Parathyroid adenoma (tissue), 2 donors: ENCODE measurements at regions not wholly inside any gene's neighbourhood (a gene's known extent, or its start where the extent isn't known, plus 50 kb on each side); places are given as distances from the start of the nearest gene placed in this dataset.

ENCODE experiments used
- H2AFZ ChIP-seq: fragments of 300-600 bp; sonication (generic); one replicate; pipeline ENCODE4 v1.7.0; 2017; ENCODE audit warnings: antibody characterized with exemption, mild to moderate bottlenecking
- H3K27ac ChIP-seq: fragments of 300-600 bp; sonication (generic); one replicate; pipeline ENCODE4 v1.7.0; 2017
- H3K27me3 ChIP-seq: fragments of 300-600 bp; sonication (generic); one replicate; pipeline ENCODE4 v1.7.0; 2017; ENCODE audit warnings: low read length; ENCODE audit not compliant: control insufficient read depth, insufficient read depth
- H3K36me3 ChIP-seq: fragments of 300-600 bp; sonication (generic); one replicate; pipeline ENCODE4 v1.7.0; 2017; ENCODE audit warnings: low read length; ENCODE audit not compliant: control insufficient read depth, insufficient read depth
- H3K4me1 ChIP-seq: fragments of 300-600 bp; sonication (generic); one replicate; pipeline ENCODE4 v1.7.0; 2017; ENCODE audit warnings: control low read depth
- H3K4me2 ChIP-seq: fragments of 300-600 bp; sonication (generic); one replicate; pipeline ENCODE4 v1.7.0; 2017; ENCODE audit warnings: low read length
- H3K4me3 ChIP-seq: fragments of 300-600 bp; sonication (generic); one replicate; pipeline ENCODE4 v1.7.0; 2017; ENCODE audit warnings: low read depth, low read length
- H3K79me2 ChIP-seq: fragments of 300-600 bp; sonication (generic); one replicate; pipeline ENCODE4 v1.7.0; 2017; ENCODE audit warnings: control low read depth
- H3K9ac ChIP-seq: fragments of 300-600 bp; sonication (generic); one replicate; pipeline ENCODE4 v1.7.0; 2017; ENCODE audit warnings: mild to moderate bottlenecking
- H3K9me3 ChIP-seq: fragments of 300-600 bp; sonication (generic); one replicate; pipeline ENCODE4 v1.7.0; 2017; ENCODE audit warnings: low read length; ENCODE audit not compliant: control insufficient read depth
- TF ChIP-seq, protein P1 (sequence below): fragments of 300-600 bp; sonication (generic); IDR thresholded peaks from one replicate; pipeline ENCODE4 v1.7.0; 2017; ENCODE audit warnings: antibody characterized with exemption, mild to moderate bottlenecking
- donor health status: primary hyperparathyroidism.

DNA sequence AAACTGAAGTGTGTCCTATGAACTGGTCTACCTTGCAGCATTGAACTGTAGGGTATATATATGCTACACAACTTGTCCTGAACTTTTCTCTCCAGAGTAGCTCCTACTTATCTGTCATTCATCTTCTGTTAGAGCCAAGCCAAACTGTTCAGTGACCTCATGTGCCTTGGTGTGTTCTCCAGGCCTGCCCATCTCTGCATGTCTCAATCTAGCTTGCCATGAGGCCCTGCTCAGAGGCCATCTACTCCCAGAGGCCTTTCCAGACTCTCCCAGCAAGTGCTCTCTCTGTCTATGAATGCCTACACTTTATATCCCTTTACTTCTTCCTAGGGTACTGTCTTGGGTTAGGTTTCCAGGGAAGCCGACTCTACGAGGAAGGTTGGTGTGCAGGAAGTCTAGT is 99.8 kb upstream of the MTPN start:
- Histone ChIP-seq H3K27me3 (no peaks in the 10 kb centered on the region), H3K9ac (no peak overlapping the region), H3K4me1 (no peaks in the 10 kb centered on the region), H3K79me2 (no peaks in the 10 kb centered on the region), H3K36me3 (no peaks in the 10 kb centered on the region), H3K27ac (no peak overlapping the region), H3K4me3 (no peak overlapping the region), H3K9me3 (no peaks in the 10 kb centered on the region), H2AFZ (no peak overlapping the region), H3K4me2 (no peak overlapping the region)
- TF ChIP-seq, protein P1, sequence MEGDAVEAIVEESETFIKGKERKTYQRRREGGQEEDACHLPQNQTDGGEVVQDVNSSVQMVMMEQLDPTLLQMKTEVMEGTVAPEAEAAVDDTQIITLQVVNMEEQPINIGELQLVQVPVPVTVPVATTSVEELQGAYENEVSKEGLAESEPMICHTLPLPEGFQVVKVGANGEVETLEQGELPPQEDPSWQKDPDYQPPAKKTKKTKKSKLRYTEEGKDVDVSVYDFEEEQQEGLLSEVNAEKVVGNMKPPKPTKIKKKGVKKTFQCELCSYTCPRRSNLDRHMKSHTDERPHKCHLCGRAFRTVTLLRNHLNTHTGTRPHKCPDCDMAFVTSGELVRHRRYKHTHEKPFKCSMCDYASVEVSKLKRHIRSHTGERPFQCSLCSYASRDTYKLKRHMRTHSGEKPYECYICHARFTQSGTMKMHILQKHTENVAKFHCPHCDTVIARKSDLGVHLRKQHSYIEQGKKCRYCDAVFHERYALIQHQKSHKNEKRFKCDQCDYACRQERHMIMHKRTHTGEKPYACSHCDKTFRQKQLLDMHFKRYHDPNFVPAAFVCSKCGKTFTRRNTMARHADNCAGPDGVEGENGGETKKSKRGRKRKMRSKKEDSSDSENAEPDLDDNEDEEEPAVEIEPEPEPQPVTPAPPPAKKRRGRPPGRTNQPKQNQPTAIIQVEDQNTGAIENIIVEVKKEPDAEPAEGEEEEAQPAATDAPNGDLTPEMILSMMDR: no peak

DNA sequence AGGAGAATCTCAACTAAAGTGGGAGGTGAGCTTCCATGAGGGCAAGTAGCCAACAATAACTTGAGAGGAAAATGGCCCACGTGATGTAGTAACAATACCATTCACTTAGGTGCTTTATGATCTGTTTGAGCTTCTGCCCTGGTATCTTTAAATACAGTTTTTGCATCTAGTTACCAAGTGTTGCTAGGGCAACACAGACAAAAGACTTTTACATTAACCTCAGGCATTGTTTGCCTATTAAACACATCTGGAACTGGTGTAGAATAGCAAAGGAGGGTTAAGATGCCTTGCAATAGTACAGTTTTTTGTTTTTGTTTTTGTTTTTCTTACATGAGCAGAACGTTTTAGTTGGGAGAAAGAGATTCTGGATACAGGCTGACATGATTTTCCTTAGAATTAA is 97.7 kb upstream of the MTPN start:
- Histone ChIP-seq H3K4me1 (no peaks in the 10 kb centered on the region), H3K9ac (no peak overlapping the region), H2AFZ (no peak overlapping the region), H3K9me3 (no peaks in the 10 kb centered on the region), H3K36me3 (no peaks in the 10 kb centered on the region), H3K79me2 (no peaks in the 10 kb centered on the region), H3K27ac (no peak overlapping the region), H3K4me2 (no peak overlapping the region), H3K4me3 (no peak overlapping the region), H3K27me3 (no peaks in the 10 kb centered on the region)
- TF ChIP-seq, protein P1: no peak

DNA sequence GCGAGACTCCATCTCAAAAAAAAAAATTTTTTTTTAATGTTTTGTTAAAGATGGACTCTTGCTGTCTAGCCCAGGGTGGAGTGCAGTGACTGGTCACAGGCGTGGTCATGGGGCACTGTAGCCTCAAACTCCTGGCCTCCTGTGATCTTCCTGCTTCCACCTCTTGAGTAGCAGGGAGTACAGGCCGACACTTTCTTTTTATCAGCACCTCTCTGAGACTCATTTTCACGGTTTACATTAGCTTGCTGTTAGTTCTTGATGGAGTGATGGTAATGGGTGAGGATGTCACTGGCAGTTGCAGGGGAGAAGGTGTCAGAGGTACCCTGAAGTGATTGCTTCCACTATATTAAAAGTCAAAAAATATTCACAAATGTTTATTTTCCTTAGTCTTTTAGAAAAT is 95.3 kb upstream of the MTPN start:
- Histone ChIP-seq H3K4me1 (no peaks in the 10 kb centered on the region), H3K36me3 (no peaks in the 10 kb centered on the region), H3K9ac (no peak overlapping the region), H3K9me3 (no peaks in the 10 kb centered on the region), H3K4me2 (no peak overlapping the region), H3K27me3 (no peaks in the 10 kb centered on the region), H3K4me3 (no peak overlapping the region), H3K79me2 (no peaks in the 10 kb centered on the region), H3K27ac (no peak overlapping the region), H2AFZ (no peak overlapping the region)
- TF ChIP-seq, protein P1: no peak

DNA sequence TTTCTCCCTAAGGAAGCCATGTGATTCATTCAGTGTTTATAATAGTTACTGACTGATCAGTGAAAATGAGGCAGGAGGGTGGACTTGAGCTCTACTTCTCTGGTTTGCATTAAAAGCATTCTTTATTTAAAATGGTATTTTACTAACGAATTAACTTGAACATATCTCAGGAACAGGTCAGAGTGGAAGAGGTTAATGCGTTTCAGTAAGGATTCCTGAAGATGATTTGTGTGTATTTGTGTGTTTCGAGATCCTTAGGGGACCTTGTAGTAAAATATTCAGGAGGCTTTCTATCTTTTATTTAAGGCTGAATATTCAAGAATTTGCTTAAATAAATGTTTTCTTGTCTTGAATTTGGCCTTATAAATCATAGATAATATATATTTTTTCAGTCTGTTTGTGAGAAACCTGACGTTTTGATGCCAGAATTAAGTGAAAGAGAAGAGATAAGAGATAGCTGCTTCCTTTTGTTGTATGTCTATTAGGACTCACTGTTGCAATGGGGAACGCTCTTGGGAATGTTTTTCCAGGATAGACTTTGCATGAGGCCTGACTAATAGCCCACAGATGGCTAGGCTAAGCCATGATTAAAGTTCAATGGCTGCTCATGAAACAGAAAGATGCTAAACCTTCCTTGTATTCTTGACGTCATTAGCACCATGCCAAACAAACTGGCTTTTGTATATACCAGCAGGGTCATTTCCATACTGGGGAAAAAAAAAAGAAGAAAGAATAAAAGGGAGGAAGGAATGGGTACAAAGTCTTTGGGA is 93.8 kb upstream of the MTPN start:
- no peaks in the 10 kb centered on the region for H3K9me3 ChIP-seq
- H3K79me2 ChIP-seq: no peaks in the 10 kb centered on the region
- no peaks in the 10 kb centered on the region for H3K4me1 ChIP-seq
- H3K27me3 ChIP-seq: no peaks in the 10 kb centered on the region
- H3K4me3 ChIP-seq: no peak overlapping the region
- H3K4me2 ChIP-seq: no peak overlapping the region
- H2AFZ ChIP-seq: no peak overlapping the region
- no peaks in the 10 kb centered on the region for H3K36me3 ChIP-seq
- no peak overlapping the region for H3K27ac ChIP-seq
- TF ChIP-seq, protein P1: no peak
- no peak overlapping the region for H3K9ac ChIP-seq
